ENCODE measurements at regions not wholly inside any gene's neighbourhood (a gene's known extent, or its start where the extent isn't known, plus 50 kb on each side); places are given as distances from the start of the nearest gene placed in this dataset.

DNA sequence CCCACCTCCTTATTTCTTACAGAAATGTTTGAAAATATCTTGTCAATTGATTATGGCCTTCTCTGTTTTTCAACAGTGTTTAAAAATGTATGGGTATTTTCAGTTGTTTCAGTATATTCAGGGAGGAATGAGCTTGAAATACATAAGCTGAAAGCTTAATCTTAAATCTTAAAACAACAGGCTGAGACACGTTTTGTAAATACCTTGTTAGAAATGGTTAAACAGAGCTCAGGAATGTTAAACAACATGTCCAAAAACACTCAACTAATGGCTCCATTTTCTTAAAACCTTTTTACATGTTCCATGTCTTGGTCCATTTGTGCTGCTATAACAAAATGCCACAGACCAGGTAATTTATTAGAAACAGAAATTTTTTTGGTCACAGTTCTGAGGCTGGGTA is 953.8 kb upstream of the ADGRL2 start:
- Histone ChIP-seq H3K27me3 (ENCODE audit: control insufficient read depth in 1 of 2, insufficient read depth in 2 of 2, low read length in 2 of 2) (no peaks in the 10 kb centered on the region), H3K27ac (ENCODE audit: low read depth in 2 of 2, low read length in 1 of 2) (no peak overlapping the region), H3K4me3 (ENCODE audit: low read depth in 1 of 2, low read length in 2 of 2) (no peak overlapping the region), H3K4me1 (ENCODE audit: control insufficient read depth in 2 of 2, insufficient read depth in 2 of 2, low read length in 1 of 2) (no peaks in the 10 kb centered on the region), H3K9me3 (ENCODE audit: control insufficient read depth in 2 of 2, insufficient read depth in 1 of 2, low read depth in 1 of 2, low read length in 1 of 2) (no peaks in the 10 kb centered on the region), H3K36me3 (ENCODE audit: control insufficient read depth in 2 of 2, insufficient read depth in 2 of 2, low read length in 1 of 2) (no peaks in the 10 kb centered on the region)
- WGBS, 2 donors: 22 to 38% methylated on average over 1 of the region's 1 CpG

DNA sequence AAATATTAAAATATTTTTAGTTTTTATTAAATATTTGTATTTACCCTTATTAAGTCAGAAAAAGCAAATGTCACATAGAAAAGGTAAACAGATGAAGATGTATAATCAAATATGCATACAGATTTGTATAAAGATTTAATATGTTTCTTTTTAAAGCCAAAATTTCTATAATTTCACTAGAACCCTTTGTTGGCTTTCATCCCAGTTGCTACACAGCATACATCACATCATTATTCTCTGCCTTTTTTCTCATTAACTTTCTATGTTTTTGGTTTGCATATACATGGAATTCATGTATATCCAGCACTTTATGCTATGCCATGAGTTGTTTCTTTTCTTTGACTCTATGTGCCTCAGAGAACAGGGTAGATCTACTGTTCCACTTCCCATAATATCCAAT is 957.9 kb upstream of the ADGRL2 start:
- no peak overlapping the region for H3K27ac ChIP-seq (ENCODE audit: low read depth in 2 of 2, low read length in 1 of 2)
- no peaks in the 10 kb centered on the region for H3K27me3 ChIP-seq (ENCODE audit: control insufficient read depth in 1 of 2, insufficient read depth in 2 of 2, low read length in 2 of 2)
- H3K4me3 ChIP-seq (ENCODE audit: low read depth in 1 of 2, low read length in 2 of 2): no peak overlapping the region
- H3K4me1 ChIP-seq (ENCODE audit: control insufficient read depth in 2 of 2, insufficient read depth in 2 of 2, low read length in 1 of 2): no peaks in the 10 kb centered on the region
- H3K9me3 ChIP-seq (ENCODE audit: control insufficient read depth in 2 of 2, insufficient read depth in 1 of 2, low read depth in 1 of 2, low read length in 1 of 2): no peaks in the 10 kb centered on the region
- no peaks in the 10 kb centered on the region for H3K36me3 ChIP-seq (ENCODE audit: control insufficient read depth in 2 of 2, insufficient read depth in 2 of 2, low read length in 1 of 2)

DNA sequence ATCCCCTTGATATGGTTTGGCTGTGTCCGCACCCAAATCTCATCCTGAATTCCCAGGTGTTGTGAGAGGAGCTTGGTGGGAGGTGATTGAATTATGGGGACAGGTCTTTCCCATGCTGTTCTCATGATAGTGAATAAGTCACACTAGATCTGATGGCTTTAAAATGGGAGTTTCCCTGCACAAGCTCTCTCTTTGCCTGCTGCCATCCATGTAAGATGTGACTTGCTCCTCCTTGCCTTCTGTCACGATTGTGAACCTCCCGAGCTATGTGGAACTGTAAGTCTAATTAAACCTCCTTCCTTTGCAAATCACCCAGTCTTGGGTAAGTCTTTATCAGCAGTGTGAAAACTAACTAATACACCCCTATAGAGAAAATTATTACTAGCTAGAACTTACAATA is 959.5 kb upstream of the ADGRL2 start:
- Histone ChIP-seq H3K9me3 (ENCODE audit: control insufficient read depth in 2 of 2, insufficient read depth in 1 of 2, low read depth in 1 of 2, low read length in 1 of 2) (no peaks in the 10 kb centered on the region), H3K4me1 (ENCODE audit: control insufficient read depth in 2 of 2, insufficient read depth in 2 of 2, low read length in 1 of 2) (no peaks in the 10 kb centered on the region), H3K36me3 (ENCODE audit: control insufficient read depth in 2 of 2, insufficient read depth in 2 of 2, low read length in 1 of 2) (no peaks in the 10 kb centered on the region), H3K4me3 (ENCODE audit: low read depth in 1 of 2, low read length in 2 of 2) (no peak overlapping the region), H3K27ac (ENCODE audit: low read depth in 2 of 2, low read length in 1 of 2) (no peak overlapping the region), H3K27me3 (ENCODE audit: control insufficient read depth in 1 of 2, insufficient read depth in 2 of 2, low read length in 2 of 2) (no peaks in the 10 kb centered on the region)
- 85 to 93% methylated on average over 3 of the region's 3 CpGs for WGBS, 2 donors

DNA sequence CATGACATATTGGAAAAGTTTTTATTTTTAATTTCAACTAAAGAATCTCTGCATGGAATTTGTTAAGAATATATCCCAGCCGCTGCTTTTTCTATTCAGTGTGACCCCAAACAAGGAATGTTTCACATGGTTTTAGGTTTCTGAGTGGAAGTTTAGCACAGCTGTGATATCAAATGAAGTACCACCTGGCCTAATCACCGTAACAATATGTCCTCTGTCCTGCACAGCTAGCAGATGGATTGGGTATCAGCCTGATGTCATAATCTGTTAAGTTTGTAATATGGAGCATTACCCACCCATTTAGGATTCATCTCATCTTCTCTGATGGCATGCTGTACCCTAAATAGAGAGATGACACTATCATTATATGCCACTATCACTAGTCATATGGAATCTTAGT is 963.7 kb upstream of the ADGRL2 start:
- 74 to 77% methylated on average over 2 of the region's 2 CpGs for WGBS, 2 donors

DNA sequence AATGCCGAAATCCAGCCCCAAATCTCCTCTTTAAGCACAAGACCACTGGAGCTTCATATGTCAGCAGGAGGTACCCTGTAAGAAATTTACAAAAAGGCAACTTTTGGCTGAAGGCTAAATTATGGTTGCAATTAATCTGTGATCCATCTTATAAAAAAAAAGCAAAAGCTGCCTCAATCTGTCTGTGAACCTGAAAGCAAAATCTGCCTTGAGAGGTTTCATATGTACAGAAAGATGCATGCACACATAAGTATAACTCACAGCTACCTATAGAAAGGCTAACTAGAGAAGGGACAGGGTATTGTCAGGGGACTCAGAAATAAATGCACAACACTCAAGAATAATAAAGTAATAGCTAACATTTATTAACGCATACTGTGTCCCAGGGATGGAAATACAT is 964.2 kb upstream of the ADGRL2 start:
- H3K4me3 ChIP-seq (ENCODE audit: low read depth in 1 of 2, low read length in 2 of 2): no peak overlapping the region
- no peak overlapping the region for H3K27ac ChIP-seq (ENCODE audit: low read depth in 2 of 2, low read length in 1 of 2)
- 89 to 92% methylated on average over 2 of the region's 2 CpGs for WGBS, 2 donors
- no peaks in the 10 kb centered on the region for H3K9me3 ChIP-seq (ENCODE audit: control insufficient read depth in 2 of 2, insufficient read depth in 1 of 2, low read depth in 1 of 2, low read length in 1 of 2)
- H3K36me3 ChIP-seq (ENCODE audit: control insufficient read depth in 2 of 2, insufficient read depth in 2 of 2, low read length in 1 of 2): no peaks in the 10 kb centered on the region
- no peaks in the 10 kb centered on the region for H3K4me1 ChIP-seq (ENCODE audit: control insufficient read depth in 2 of 2, insufficient read depth in 2 of 2, low read length in 1 of 2)
- no peaks in the 10 kb centered on the region for H3K27me3 ChIP-seq (ENCODE audit: control insufficient read depth in 1 of 2, insufficient read depth in 2 of 2, low read length in 2 of 2)

More for the DNA sequence above, 963.7 kb upstream of the ADGRL2 start:
- Histone ChIP-seq H3K4me1 (ENCODE audit: control insufficient read depth in 2 of 2, insufficient read depth in 2 of 2, low read length in 1 of 2) (no peaks in the 10 kb centered on the region), H3K27me3 (ENCODE audit: control insufficient read depth in 1 of 2, insufficient read depth in 2 of 2, low read length in 2 of 2) (no peaks in the 10 kb centered on the region), H3K9me3 (ENCODE audit: control insufficient read depth in 2 of 2, insufficient read depth in 1 of 2, low read depth in 1 of 2, low read length in 1 of 2) (no peaks in the 10 kb centered on the region), H3K36me3 (ENCODE audit: control insufficient read depth in 2 of 2, insufficient read depth in 2 of 2, low read length in 1 of 2) (no peaks in the 10 kb centered on the region), H3K27ac (ENCODE audit: low read depth in 2 of 2, low read length in 1 of 2) (no peak overlapping the region), H3K4me3 (ENCODE audit: low read depth in 1 of 2, low read length in 2 of 2) (no peak overlapping the region)

DNA sequence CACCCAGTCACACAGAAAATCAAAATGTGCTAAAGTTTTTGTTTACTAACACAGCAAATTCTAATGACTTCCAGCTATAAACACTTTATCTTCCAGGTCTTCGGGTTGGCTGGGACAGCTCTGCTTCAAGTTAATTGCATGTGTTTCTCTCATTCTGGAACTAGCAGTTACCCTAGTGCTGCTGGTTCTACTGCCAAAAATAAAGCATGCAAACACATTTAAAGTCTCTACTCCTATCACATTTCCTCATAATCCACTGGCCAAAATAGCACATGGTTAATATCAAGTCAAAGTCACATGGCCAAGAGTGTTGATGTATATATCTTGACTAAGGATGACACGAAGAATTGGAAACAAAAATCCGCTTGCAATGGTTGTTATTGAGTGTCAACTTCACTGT is 973.1 kb upstream of the ADGRL2 start:
- Histone ChIP-seq H3K4me1 (ENCODE audit: control insufficient read depth in 2 of 2, insufficient read depth in 2 of 2, low read length in 1 of 2) (no peaks in the 10 kb centered on the region), H3K9me3 (ENCODE audit: control insufficient read depth in 2 of 2, insufficient read depth in 1 of 2, low read depth in 1 of 2, low read length in 1 of 2) (no peaks in the 10 kb centered on the region), H3K4me3 (ENCODE audit: low read depth in 1 of 2, low read length in 2 of 2) (no peak overlapping the region), H3K36me3 (ENCODE audit: control insufficient read depth in 2 of 2, insufficient read depth in 2 of 2, low read length in 1 of 2) (no peaks in the 10 kb centered on the region), H3K27ac (ENCODE audit: low read depth in 2 of 2, low read length in 1 of 2) (no peak overlapping the region), H3K27me3 (ENCODE audit: control insufficient read depth in 1 of 2, insufficient read depth in 2 of 2, low read length in 2 of 2) (no peaks in the 10 kb centered on the region)
- 71 to 73% methylated on average over 3 of the region's 3 CpGs for WGBS, 2 donors

DNA sequence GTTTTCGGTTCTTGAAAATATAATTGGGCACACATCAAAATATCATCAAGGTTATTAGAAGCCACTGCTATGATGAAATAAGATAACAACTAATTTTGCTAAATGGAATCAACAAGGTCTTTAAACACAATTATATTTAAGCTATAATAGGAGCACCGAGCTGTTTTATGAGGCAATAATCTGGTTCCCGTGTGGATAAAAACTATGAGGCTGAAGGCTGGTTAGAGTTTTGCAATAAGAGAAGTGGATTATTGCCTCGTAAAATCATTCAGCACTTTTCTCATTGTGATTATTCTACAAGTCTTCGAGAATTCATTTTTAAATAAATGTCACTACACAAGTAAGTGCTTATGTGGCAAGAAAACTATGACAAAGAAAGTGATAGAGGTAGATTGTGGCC is 975.7 kb upstream of the ADGRL2 start:
- Histone ChIP-seq H3K9me3 (ENCODE audit: control insufficient read depth in 2 of 2, insufficient read depth in 1 of 2, low read depth in 1 of 2, low read length in 1 of 2) (no peaks in the 10 kb centered on the region), H3K4me1 (ENCODE audit: control insufficient read depth in 2 of 2, insufficient read depth in 2 of 2, low read length in 1 of 2) (no peaks in the 10 kb centered on the region), H3K27me3 (ENCODE audit: control insufficient read depth in 1 of 2, insufficient read depth in 2 of 2, low read length in 2 of 2) (no peaks in the 10 kb centered on the region), H3K4me3 (ENCODE audit: low read depth in 1 of 2, low read length in 2 of 2) (no peak overlapping the region), H3K27ac (ENCODE audit: low read depth in 2 of 2, low read length in 1 of 2) (no peak overlapping the region), H3K36me3 (ENCODE audit: control insufficient read depth in 2 of 2, insufficient read depth in 2 of 2, low read length in 1 of 2) (no peaks in the 10 kb centered on the region)
- WGBS, 2 donors: 80 to 85% methylated on average over 5 of the region's 5 CpGs

DNA sequence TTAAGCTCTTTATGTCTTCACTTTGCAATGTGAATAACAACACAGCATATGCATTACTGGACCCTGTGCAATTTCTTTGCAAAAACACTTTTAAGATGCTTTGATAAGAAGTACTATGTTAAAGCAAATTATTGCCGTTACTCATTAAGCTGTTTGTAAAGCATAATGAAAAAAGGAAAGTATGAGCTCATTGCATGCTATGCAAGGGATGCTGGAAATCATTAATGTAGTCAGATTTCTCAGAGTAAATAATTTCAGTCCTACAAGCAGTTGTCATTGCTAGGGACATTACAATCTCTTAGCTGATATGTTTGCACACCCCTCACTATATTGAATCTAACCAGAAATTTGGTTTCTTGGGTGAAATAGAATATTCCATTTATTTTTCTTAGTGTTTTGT is 982.5 kb upstream of the ADGRL2 start:
- no peak overlapping the region for H3K27ac ChIP-seq (ENCODE audit: low read depth in 2 of 2, low read length in 1 of 2)
- 69 to 80% methylated on average over 1 of the region's 1 CpG for WGBS, 2 donors
- H3K36me3 ChIP-seq (ENCODE audit: control insufficient read depth in 2 of 2, insufficient read depth in 2 of 2, low read length in 1 of 2): no peaks in the 10 kb centered on the region
- no peaks in the 10 kb centered on the region for H3K4me1 ChIP-seq (ENCODE audit: control insufficient read depth in 2 of 2, insufficient read depth in 2 of 2, low read length in 1 of 2)
- no peak overlapping the region for H3K4me3 ChIP-seq (ENCODE audit: low read depth in 1 of 2, low read length in 2 of 2)
- no peaks in the 10 kb centered on the region for H3K27me3 ChIP-seq (ENCODE audit: control insufficient read depth in 1 of 2, insufficient read depth in 2 of 2, low read length in 2 of 2)
- H3K9me3 ChIP-seq (ENCODE audit: control insufficient read depth in 2 of 2, insufficient read depth in 1 of 2, low read depth in 1 of 2, low read length in 1 of 2): no peaks in the 10 kb centered on the region

DNA sequence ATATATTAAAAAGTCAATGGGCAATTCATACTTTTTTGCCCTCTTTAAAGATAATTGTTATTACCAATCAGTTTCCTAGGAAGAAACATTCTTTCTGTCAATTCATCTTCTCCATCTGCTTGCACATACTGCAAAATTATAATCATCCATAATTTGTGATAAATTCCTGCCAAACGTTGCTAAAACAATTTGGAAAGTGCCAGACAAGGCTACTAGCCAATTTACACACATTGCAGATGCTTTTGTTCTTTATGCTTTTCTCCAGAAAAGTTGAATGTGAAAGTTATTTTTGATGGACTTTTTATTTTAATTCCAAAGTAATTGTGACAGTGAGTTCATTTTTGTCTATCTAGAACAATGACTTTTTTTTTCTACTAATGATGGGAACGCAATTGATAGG is 992.8 kb upstream of the ADGRL2 start:
- no peaks in the 10 kb centered on the region for H3K27me3 ChIP-seq (ENCODE audit: control insufficient read depth in 1 of 2, insufficient read depth in 2 of 2, low read length in 2 of 2)
- 47 to 50% methylated on average over 2 of the region's 2 CpGs for WGBS, 2 donors
- no peaks in the 10 kb centered on the region for H3K9me3 ChIP-seq (ENCODE audit: control insufficient read depth in 2 of 2, insufficient read depth in 1 of 2, low read depth in 1 of 2, low read length in 1 of 2)
- H3K27ac ChIP-seq (ENCODE audit: low read depth in 2 of 2, low read length in 1 of 2): no peak overlapping the region
- H3K4me3 ChIP-seq (ENCODE audit: low read depth in 1 of 2, low read length in 2 of 2): no peak overlapping the region
- no peaks in the 10 kb centered on the region for H3K4me1 ChIP-seq (ENCODE audit: control insufficient read depth in 2 of 2, insufficient read depth in 2 of 2, low read length in 1 of 2)
- no peaks in the 10 kb centered on the region for H3K36me3 ChIP-seq (ENCODE audit: control insufficient read depth in 2 of 2, insufficient read depth in 2 of 2, low read length in 1 of 2)

DNA sequence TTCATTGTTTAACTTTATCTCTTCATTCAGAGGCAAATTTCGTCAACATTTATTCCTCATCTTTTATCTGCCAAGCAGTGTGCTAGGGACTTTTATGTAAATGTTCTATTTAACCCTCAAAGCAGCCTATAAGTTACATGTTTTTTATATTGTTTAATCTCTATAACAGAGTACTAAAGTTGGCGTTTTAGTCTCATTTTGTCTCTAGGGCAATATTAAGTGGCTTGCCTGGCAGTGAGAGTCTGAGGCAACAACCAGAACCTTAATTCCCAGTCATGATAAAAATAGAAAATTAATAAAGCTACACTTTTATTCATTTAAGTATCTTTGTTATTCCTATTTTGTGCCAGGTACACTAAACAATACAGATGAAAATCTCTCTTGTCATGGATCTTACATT is 994.3 kb upstream of the ADGRL2 start:
- Histone ChIP-seq H3K27me3 (ENCODE audit: control insufficient read depth in 1 of 2, insufficient read depth in 2 of 2, low read length in 2 of 2) (no peaks in the 10 kb centered on the region), H3K4me1 (ENCODE audit: control insufficient read depth in 2 of 2, insufficient read depth in 2 of 2, low read length in 1 of 2) (no peaks in the 10 kb centered on the region), H3K27ac (ENCODE audit: low read depth in 2 of 2, low read length in 1 of 2) (no peak overlapping the region), H3K36me3 (ENCODE audit: control insufficient read depth in 2 of 2, insufficient read depth in 2 of 2, low read length in 1 of 2) (no peaks in the 10 kb centered on the region), H3K4me3 (ENCODE audit: low read depth in 1 of 2, low read length in 2 of 2) (no peak overlapping the region), H3K9me3 (ENCODE audit: control insufficient read depth in 2 of 2, insufficient read depth in 1 of 2, low read depth in 1 of 2, low read length in 1 of 2) (no peaks in the 10 kb centered on the region)
- WGBS, 2 donors: 84 to 88% methylated on average over 2 of the region's 2 CpGs

Measured in esophagus (tissue), 2 donors.